ENCODE measurements at regions not wholly inside any gene's neighbourhood (a gene's known extent, or its start where the extent isn't known, plus 50 kb on each side); places are given as distances from the start of the nearest gene placed in this dataset.

DNA sequence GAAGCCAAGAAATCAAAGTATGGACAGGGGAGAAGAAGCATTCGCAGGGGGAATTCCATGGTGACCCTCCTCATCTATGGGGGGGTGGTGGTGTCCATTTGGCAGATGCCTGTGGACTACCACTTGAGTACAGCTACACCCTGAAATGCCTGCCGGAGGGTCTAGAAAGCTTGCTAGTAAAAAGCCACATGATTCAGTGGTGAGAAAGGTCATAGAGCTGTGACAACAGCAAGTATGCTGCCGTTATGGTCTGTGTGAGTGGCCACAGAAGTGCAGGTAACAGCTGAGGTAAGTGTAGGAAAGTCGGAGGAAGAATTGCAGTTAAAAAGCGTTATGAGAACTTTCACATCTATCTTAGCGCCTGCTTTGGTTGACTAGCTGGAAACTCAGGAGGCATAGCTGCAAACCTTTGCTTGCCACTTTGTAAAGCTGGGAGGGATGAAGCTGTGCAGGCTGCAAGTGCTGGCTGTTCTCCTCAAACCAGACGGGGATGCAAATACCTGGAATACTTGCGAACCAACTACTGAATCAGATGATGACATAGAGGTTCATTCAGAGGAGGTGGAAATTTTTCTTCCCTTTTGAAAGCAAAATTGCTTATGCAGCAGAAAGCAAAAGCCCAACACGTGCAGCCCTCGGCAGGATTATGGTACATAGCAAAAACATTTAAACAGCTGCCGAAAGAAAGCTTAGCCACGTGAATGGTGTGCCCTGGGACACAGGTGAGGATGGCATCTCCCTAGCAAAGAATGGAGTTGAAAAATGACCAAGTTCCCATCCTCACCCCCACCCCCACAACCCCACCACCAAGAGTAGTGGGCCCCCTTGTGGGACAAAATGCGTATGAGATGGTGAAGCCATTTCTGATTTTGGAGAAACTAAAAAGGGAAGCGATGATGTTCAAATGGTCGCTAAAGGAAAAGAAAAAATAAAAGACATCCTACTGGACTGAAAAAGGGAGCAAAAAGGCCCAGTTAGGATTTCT lies 287.0 kb downstream of the RERGL start:
- Histone ChIP-seq H3K27me3 (ENCODE audit: insufficient read depth, low read length) (no peaks in the 10 kb centered on the region), H3K4me2 (ENCODE audit: insufficient read depth, low read length) (no peak overlapping the region), H4K20me1 (ENCODE audit: insufficient read depth, low read length) (no peaks in the 10 kb centered on the region), H3K4me1 (ENCODE audit: insufficient read depth, low read length) (no peaks in the 10 kb centered on the region), H3K9me3 (ENCODE audit: low read depth, low read length) (no peaks in the 10 kb centered on the region), H2AFZ (ENCODE audit: low read length) (no peak overlapping the region), H3K27ac (ENCODE audit: low read depth, low read length) (no peak overlapping the region), H3K4me3 (ENCODE audit: insufficient read depth, low read length) (no peak overlapping the region), H3K36me3 (ENCODE audit: insufficient read depth, low read length) (no peaks in the 10 kb centered on the region), H3K79me2 (ENCODE audit: insufficient read depth, low read length) (no peaks in the 10 kb centered on the region)
- TF ChIP-seq, protein P1, sequence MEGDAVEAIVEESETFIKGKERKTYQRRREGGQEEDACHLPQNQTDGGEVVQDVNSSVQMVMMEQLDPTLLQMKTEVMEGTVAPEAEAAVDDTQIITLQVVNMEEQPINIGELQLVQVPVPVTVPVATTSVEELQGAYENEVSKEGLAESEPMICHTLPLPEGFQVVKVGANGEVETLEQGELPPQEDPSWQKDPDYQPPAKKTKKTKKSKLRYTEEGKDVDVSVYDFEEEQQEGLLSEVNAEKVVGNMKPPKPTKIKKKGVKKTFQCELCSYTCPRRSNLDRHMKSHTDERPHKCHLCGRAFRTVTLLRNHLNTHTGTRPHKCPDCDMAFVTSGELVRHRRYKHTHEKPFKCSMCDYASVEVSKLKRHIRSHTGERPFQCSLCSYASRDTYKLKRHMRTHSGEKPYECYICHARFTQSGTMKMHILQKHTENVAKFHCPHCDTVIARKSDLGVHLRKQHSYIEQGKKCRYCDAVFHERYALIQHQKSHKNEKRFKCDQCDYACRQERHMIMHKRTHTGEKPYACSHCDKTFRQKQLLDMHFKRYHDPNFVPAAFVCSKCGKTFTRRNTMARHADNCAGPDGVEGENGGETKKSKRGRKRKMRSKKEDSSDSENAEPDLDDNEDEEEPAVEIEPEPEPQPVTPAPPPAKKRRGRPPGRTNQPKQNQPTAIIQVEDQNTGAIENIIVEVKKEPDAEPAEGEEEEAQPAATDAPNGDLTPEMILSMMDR (IDR thresholded peaks at IDR 0.05; ENCODE audit: extremely low read depth, low read depth, low read length): no peak
- DNase-seq (ENCODE audit: insufficient read length, low spot score, missing footprints): no peak

DNA sequence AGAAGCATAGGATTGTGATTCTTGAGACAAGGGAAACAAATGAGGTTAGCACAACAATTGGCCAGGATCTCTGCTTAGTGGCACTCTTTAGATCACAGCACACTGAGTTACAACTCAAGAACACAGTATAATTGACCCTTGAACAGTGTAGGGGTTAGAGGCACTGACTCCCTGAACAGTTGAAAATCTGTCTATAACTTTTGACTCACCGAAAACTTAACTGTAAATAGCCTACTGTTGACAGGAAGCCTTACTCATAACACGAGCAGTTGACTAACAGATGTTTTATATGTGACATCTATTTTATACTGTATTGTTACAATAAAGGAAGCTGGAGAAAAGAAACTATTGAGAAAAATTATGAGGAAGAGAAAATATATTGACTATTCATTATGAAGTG lies 296.1 kb downstream of the RERGL start:
- H3K36me3 ChIP-seq (ENCODE audit: insufficient read depth, low read length): no peaks in the 10 kb centered on the region
- TF ChIP-seq, protein P1 (IDR thresholded peaks at IDR 0.05; ENCODE audit: extremely low read depth, low read depth, low read length): no peak
- H3K4me3 ChIP-seq (ENCODE audit: insufficient read depth, low read length): no peak overlapping the region
- no peaks in the 10 kb centered on the region for H3K9me3 ChIP-seq (ENCODE audit: low read depth, low read length)
- H3K4me2 ChIP-seq (ENCODE audit: insufficient read depth, low read length): no peak overlapping the region
- DNase-seq (ENCODE audit: insufficient read length, low spot score, missing footprints): no peak
- H3K4me1 ChIP-seq (ENCODE audit: insufficient read depth, low read length): no peaks in the 10 kb centered on the region
- no peak overlapping the region for H2AFZ ChIP-seq (ENCODE audit: low read length)
- no peak overlapping the region for H3K27ac ChIP-seq (ENCODE audit: low read depth, low read length)
- no peaks in the 10 kb centered on the region for H3K79me2 ChIP-seq (ENCODE audit: insufficient read depth, low read length)
- no peaks in the 10 kb centered on the region for H4K20me1 ChIP-seq (ENCODE audit: insufficient read depth, low read length)
- no peaks in the 10 kb centered on the region for H3K27me3 ChIP-seq (ENCODE audit: insufficient read depth, low read length)

DNA sequence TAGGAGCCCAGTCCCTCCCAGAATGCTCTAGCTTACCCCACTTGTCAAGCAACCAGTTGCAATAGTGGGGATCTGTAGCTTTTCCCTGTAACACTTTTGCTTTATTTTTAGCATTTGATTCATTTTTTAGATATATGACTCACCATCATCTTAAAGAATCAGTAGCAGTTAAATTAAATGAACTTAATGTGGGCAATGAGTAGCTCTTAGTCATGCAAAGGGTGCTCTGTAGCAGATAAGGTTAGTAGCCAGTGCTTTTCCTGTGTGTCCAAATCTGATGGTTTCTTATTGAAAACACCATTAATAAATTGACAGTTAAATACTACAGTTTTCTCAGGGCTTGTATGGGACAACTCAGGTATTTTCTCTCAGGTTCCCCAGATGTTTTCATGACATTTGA lies 311.8 kb downstream of the RERGL start:
- H4K20me1 ChIP-seq (ENCODE audit: insufficient read depth, low read length): no peaks in the 10 kb centered on the region
- no peak for DNase-seq (ENCODE audit: insufficient read length, low spot score, missing footprints)
- no peak overlapping the region for H3K4me3 ChIP-seq (ENCODE audit: insufficient read depth, low read length)
- no peaks in the 10 kb centered on the region for H3K79me2 ChIP-seq (ENCODE audit: insufficient read depth, low read length)
- H3K36me3 ChIP-seq (ENCODE audit: insufficient read depth, low read length): no peaks in the 10 kb centered on the region
- TF ChIP-seq, protein P1 (IDR thresholded peaks at IDR 0.05; ENCODE audit: extremely low read depth, low read depth, low read length): no peak
- peaks cover 3% of the 10 kb centered on the region for H3K9me3 ChIP-seq (ENCODE audit: low read depth, low read length)
- no peak overlapping the region for H2AFZ ChIP-seq (ENCODE audit: low read length)
- no peak overlapping the region for H3K4me2 ChIP-seq (ENCODE audit: insufficient read depth, low read length)
- no peaks in the 10 kb centered on the region for H3K4me1 ChIP-seq (ENCODE audit: insufficient read depth, low read length)
- no peak overlapping the region for H3K27ac ChIP-seq (ENCODE audit: low read depth, low read length)
- no peaks in the 10 kb centered on the region for H3K27me3 ChIP-seq (ENCODE audit: insufficient read depth, low read length)

DNA sequence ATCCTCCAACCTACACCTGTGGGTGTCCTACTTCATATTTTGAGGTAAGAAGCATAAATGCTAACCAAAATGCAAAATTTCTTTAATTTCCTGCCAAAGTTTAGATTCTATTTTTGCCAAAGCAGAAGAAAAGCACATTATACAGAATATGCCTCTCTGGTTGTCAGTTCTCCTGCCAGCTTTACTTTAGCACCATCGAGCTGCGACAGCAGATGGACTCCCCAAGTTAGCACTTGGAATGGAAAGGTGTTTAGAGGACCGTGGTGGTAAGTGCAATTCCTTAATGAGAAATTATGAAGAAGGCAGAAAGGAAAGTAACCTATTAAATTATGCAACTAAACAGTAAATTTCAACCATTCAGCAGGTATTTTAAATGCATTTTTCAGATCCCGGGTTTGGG lies 326.6 kb downstream of the RERGL start:
- DNase-seq (ENCODE audit: insufficient read length, low spot score, missing footprints): no peak
- no peak overlapping the region for H3K4me3 ChIP-seq (ENCODE audit: insufficient read depth, low read length)
- H2AFZ ChIP-seq (ENCODE audit: low read length): no peak overlapping the region
- H3K27ac ChIP-seq (ENCODE audit: low read depth, low read length): no peak overlapping the region
- TF ChIP-seq, protein P1 (IDR thresholded peaks at IDR 0.05; ENCODE audit: extremely low read depth, low read depth, low read length): no peak
- H3K79me2 ChIP-seq (ENCODE audit: insufficient read depth, low read length): no peaks in the 10 kb centered on the region
- no peak overlapping the region for H3K4me2 ChIP-seq (ENCODE audit: insufficient read depth, low read length)
- H3K4me1 ChIP-seq (ENCODE audit: insufficient read depth, low read length): no peaks in the 10 kb centered on the region
- H3K36me3 ChIP-seq (ENCODE audit: insufficient read depth, low read length): no peaks in the 10 kb centered on the region
- H3K9me3 ChIP-seq (ENCODE audit: low read depth, low read length): no peaks in the 10 kb centered on the region
- no peaks in the 10 kb centered on the region for H4K20me1 ChIP-seq (ENCODE audit: insufficient read depth, low read length)
- no peaks in the 10 kb centered on the region for H3K27me3 ChIP-seq (ENCODE audit: insufficient read depth, low read length)

Data from osteoblast (primary cell).